Astrocyte (in vitro differentiated cells and primary cell): ENCODE measurements at regions not wholly inside any gene's neighbourhood (a gene's known extent, or its start where the extent isn't known, plus 50 kb on each side); places are given as distances from the start of the nearest gene placed in this dataset.
A peak's percentile ranks its signal among the peaks of the same experiment; 100 is the strongest.
"Not testable (repeated sequence)": the region's sequence is repeated elsewhere in the genome, so short reads cannot be mapped to it uniquely, and the experiment has no call there.

Experiments
- DNase-seq: peaks from one replicate; pipeline ENCODE4 v3.0.0-alpha.2; 2010; ENCODE audit warnings: low read depth
- FAIRE-seq: peaks from 2 replicates; lab custom pipeline; 2011; peaks lifted over from hg19 to GRCh38; lab: Jason Lieb, UNC
- H2AFZ ChIP-seq: 2 replicates; pipeline ENCODE4 v1.6.0; 2012; ENCODE audit warnings: low read depth, low read length, inconsistent platforms
- H3K27ac ChIP-seq: 2 replicates; pipeline ENCODE4 v1.5.1; 2011; ENCODE audit warnings: low read depth, low read length, inconsistent platforms
- H3K27me3 ChIP-seq: 2 replicates; pipeline ENCODE4 v1.6.0; 2011; ENCODE audit warnings: low read length, inconsistent platforms; ENCODE audit not compliant: insufficient read depth
- H3K36me3 ChIP-seq: 2 replicates; pipeline ENCODE4 v1.5.1; 2011; ENCODE audit warnings: low read length, inconsistent platforms; ENCODE audit not compliant: insufficient read depth
- H3K4me1 ChIP-seq: 2 replicates; pipeline ENCODE4 v1.5.1; 2011; ENCODE audit warnings: low read length, inconsistent platforms; ENCODE audit not compliant: insufficient read depth
- H3K4me2 ChIP-seq: 2 replicates; pipeline ENCODE4 v1.6.0; 2012; ENCODE audit warnings: low read length, inconsistent platforms
- H3K4me3 ChIP-seq: 2 replicates; pipeline ENCODE4 v1.5.1; 2011; ENCODE audit warnings: low read depth, mild to moderate bottlenecking, low read length, inconsistent platforms; ENCODE audit not compliant: insufficient read depth
- H3K79me2 ChIP-seq: 2 replicates; pipeline ENCODE4 v1.6.0; 2012; ENCODE audit warnings: mild to moderate bottlenecking, low read length, inconsistent platforms; ENCODE audit not compliant: insufficient read depth
- H3K9ac ChIP-seq: 2 replicates; pipeline ENCODE4 v1.6.0; 2012; ENCODE audit warnings: mild to moderate bottlenecking, low read length, inconsistent platforms
- H3K9me3 ChIP-seq: 2 replicates; pipeline ENCODE4 v1.5.1; 2012; ENCODE audit warnings: low read depth, mild to moderate bottlenecking, low read length, inconsistent platforms; ENCODE audit not compliant: insufficient read depth
- H4K20me1 ChIP-seq: 2 replicates; pipeline ENCODE4 v1.6.0; 2012; ENCODE audit warnings: low read length, inconsistent platforms; ENCODE audit not compliant: insufficient read depth
- H3K27ac Mint-ChIP-seq: one replicate; pipeline ENCODE4 v1.8.0; 2021; ENCODE audit warnings: mild to moderate bottlenecking, mixed read lengths; ENCODE audit not compliant: unreplicated experiment
- H3K27me3 Mint-ChIP-seq: one replicate; pipeline ENCODE4 v1.8.0; 2021; ENCODE audit warnings: low read depth, mixed read lengths; ENCODE audit not compliant: unreplicated experiment
- H3K36me3 Mint-ChIP-seq: one replicate; pipeline ENCODE4 v1.8.0; 2021; ENCODE audit warnings: low read depth, mixed read lengths; ENCODE audit not compliant: unreplicated experiment
- H3K4me1 Mint-ChIP-seq: one replicate; pipeline ENCODE4 v1.8.0; 2021; ENCODE audit warnings: low read depth, mixed read lengths; ENCODE audit not compliant: unreplicated experiment
- H3K4me3 Mint-ChIP-seq: one replicate; pipeline ENCODE4 v1.8.0; 2021; ENCODE audit warnings: mild to moderate bottlenecking, moderate library complexity, mixed read lengths; ENCODE audit not compliant: unreplicated experiment
- H3K9me3 Mint-ChIP-seq: one replicate; pipeline ENCODE4 v1.8.0; 2021; ENCODE audit warnings: mild to moderate bottlenecking, mixed read lengths; ENCODE audit not compliant: unreplicated experiment

DNA sequence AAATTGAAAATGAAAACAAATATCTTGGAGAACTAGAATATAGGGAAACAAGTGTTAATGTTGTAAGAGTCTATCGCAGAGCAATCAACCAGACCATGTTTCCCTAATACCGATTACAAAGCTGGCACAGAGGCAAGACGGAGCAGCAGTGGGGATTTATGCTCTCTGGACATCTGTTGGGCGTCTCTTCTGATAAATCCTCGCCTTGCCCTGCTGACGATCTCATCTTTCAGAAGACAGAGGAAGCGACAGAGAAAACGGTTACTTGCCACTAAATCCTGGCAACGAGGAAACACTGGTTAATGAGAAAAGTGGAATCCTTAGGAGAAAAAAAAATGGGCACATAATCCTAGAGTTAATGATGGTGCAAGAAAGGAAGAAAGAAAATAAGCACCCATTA lies 218.5 kb downstream of the NPIPA8 start:
- not testable (repeated sequence) for H3K9me3 ChIP-seq, H4K20me1 ChIP-seq, DNase-seq, H3K9ac ChIP-seq, H2AFZ ChIP-seq, H3K27ac Mint-ChIP-seq, H3K27me3 ChIP-seq, H3K4me1 ChIP-seq, H3K27ac ChIP-seq, H3K36me3 ChIP-seq, H3K4me1 Mint-ChIP-seq, H3K4me3 ChIP-seq, H3K4me3 Mint-ChIP-seq, H3K36me3 Mint-ChIP-seq, H3K79me2 ChIP-seq, H3K9me3 Mint-ChIP-seq, H3K4me2 ChIP-seq, FAIRE-seq, H3K27me3 Mint-ChIP-seq

DNA sequence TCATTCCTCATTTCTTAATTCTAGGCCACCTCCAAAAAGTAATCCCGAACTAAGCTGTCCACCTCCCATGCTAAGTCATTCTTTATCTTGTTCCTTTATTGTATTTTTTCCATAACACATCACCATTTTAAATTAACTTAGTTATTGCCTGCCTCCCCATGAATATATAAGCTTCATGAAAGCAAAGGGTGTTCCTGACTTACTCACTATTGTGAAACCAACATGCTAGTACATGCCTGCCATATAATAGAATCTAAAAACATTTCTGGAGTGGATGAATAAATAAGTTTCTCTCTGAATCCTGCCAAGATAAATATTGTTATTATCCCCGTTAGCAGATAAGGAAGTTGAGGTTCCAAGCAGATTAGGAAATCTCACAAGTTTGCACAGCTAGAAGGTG lies 232.1 kb downstream of the NPIPA8 start:
- not testable (repeated sequence) for H3K4me1 ChIP-seq, H3K27ac Mint-ChIP-seq, DNase-seq, H3K27me3 Mint-ChIP-seq, H4K20me1 ChIP-seq, H3K36me3 Mint-ChIP-seq, H3K9ac ChIP-seq, H3K4me3 Mint-ChIP-seq, H3K27me3 ChIP-seq, H3K9me3 Mint-ChIP-seq, H3K79me2 ChIP-seq, H3K36me3 ChIP-seq, H3K4me3 ChIP-seq, H3K4me1 Mint-ChIP-seq, H3K4me2 ChIP-seq, H3K27ac ChIP-seq, H3K9me3 ChIP-seq, FAIRE-seq, H2AFZ ChIP-seq

DNA sequence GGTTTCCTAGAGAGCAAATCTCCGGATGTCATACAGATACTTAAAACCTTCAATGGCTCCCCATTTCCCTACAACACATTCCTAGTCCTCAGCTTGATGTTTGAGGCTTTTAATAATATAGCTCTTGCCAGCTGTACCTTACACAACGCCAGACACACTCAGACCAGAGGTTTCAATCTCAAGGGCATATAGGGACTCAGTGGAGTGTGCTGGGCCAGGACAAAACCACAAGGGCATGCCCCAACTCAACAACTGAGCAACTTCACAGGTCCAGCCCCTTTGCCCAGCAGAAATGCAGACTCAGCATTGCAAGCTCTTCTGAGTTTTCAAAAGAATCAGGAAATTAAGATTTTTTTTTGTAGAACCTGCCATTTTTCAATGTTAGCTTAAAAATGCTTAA lies 235.5 kb downstream of the NPIPA8 start:
- not testable (repeated sequence) for DNase-seq, H4K20me1 ChIP-seq, H3K4me3 Mint-ChIP-seq, H3K9me3 ChIP-seq, H3K27me3 Mint-ChIP-seq, H3K4me2 ChIP-seq, H3K79me2 ChIP-seq, H2AFZ ChIP-seq, H3K4me1 Mint-ChIP-seq, H3K36me3 Mint-ChIP-seq, H3K9ac ChIP-seq, H3K27me3 ChIP-seq, H3K9me3 Mint-ChIP-seq, H3K36me3 ChIP-seq, H3K4me3 ChIP-seq, FAIRE-seq, H3K4me1 ChIP-seq, H3K27ac ChIP-seq, H3K27ac Mint-ChIP-seq

DNA sequence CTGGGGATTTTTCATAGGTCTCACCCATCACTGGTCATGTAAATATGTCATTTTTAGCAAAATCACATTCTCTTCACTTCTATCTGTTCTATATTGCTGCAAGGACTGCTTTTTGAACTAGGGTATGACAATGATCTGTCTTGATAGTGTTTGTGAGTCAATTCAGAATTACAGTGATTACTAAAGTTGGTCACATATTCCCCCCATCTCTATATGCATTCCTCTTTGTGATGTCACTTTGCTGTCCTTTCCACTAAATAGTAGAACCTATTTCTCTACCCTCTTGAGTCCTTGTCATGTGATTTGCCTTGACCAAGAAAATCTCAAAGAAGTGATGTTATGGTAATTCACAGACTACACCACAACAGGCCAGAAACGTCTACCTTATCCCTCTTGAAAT lies 243.9 kb downstream of the NPIPA8 start:
- not testable (repeated sequence) for H3K27ac Mint-ChIP-seq, H3K4me3 Mint-ChIP-seq, H4K20me1 ChIP-seq, H3K27me3 ChIP-seq, H3K36me3 ChIP-seq, H3K4me2 ChIP-seq, H2AFZ ChIP-seq, H3K27ac ChIP-seq, H3K9me3 ChIP-seq, H3K4me1 ChIP-seq, H3K27me3 Mint-ChIP-seq, H3K36me3 Mint-ChIP-seq, H3K4me3 ChIP-seq, FAIRE-seq, H3K79me2 ChIP-seq, H3K9ac ChIP-seq, DNase-seq, H3K4me1 Mint-ChIP-seq, H3K9me3 Mint-ChIP-seq

DNA sequence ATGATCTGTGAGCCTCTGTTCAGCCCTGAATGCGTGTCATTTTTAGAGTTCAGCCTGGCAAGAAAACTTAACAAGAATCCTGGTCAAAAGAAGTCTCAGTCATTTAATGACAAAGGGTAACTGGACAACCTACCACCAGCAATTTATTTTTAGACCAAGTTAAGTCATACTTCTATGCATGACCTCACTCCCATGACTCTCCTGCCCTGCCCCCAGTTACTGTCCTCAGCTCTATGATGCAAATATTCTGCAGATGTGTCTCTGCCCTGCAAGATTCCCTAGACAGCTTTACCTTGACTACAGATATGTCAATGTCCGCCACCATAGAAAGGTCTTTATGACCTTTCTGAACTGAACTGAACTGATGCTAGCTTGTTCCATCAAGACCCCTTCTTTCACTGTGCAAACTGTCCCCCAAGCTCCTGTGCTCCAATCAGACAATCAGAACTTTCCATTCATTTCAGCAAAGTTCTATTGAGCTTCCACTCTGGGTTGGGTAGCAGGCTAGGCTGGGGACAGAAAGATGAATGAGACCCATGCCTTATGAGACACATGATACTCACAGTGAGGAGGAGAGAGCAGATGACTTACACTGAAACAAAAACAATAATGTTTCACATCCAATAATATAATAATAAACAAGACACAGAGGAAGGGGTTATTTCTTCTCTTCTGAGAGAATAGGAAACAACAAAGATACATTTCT lies 255.7 kb downstream of the NPIPA8 start:
- not testable (repeated sequence) for H3K27me3 ChIP-seq, H3K27me3 Mint-ChIP-seq, FAIRE-seq, H4K20me1 ChIP-seq, DNase-seq, H2AFZ ChIP-seq, H3K9me3 ChIP-seq, H3K4me3 ChIP-seq, H3K9ac ChIP-seq, H3K4me1 Mint-ChIP-seq, H3K36me3 Mint-ChIP-seq, H3K36me3 ChIP-seq, H3K4me1 ChIP-seq, H3K4me3 Mint-ChIP-seq, H3K27ac ChIP-seq, H3K9me3 Mint-ChIP-seq, H3K79me2 ChIP-seq, H3K4me2 ChIP-seq
- peak overlapping the region; percentile 12 for H3K27ac Mint-ChIP-seq

DNA sequence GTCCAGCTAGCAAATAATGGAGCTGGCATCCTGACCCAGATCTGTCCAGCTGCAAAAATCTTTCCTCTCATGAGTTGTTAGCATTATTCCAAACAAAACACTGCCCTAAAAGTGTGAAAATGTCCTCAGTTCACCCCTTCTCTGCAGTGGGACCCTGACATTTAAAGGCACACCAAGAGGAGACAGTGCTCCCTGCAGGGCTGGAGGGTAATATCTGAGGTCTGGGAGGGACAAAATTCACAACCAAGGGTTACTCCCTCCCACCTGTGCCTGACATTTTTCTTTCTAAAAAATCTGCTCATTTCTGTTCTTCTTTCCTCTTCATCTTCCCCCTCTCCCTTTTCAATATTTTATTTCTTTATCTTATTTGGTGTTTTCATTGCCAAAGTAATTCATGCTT lies 258.6 kb downstream of the NPIPA8 start:
- not testable (repeated sequence) for DNase-seq, H3K27me3 ChIP-seq, H3K9me3 ChIP-seq, H3K4me3 ChIP-seq, H3K4me1 ChIP-seq, H3K9me3 Mint-ChIP-seq, H3K4me3 Mint-ChIP-seq, FAIRE-seq, H3K27ac ChIP-seq, H3K4me2 ChIP-seq, H4K20me1 ChIP-seq, H3K27me3 Mint-ChIP-seq, H3K79me2 ChIP-seq, H3K36me3 Mint-ChIP-seq, H3K4me1 Mint-ChIP-seq, H3K27ac Mint-ChIP-seq, H2AFZ ChIP-seq, H3K9ac ChIP-seq, H3K36me3 ChIP-seq
